AG09319 (cell line): ENCODE measurements at regions not wholly inside any gene's neighbourhood (a gene's known extent, or its start where the extent isn't known, plus 50 kb on each side); places are given as distances from the start of the nearest gene placed in this dataset.
"Not testable (repeated sequence)": the region's sequence is repeated elsewhere in the genome, so short reads cannot be mapped to it uniquely, and the experiment has no call there.

ENCODE experiments used
- DNase-seq: peaks from one replicate; pipeline ENCODE4 v3.0.0-alpha.2; 2010; ENCODE audit warnings: low read depth; ENCODE audit errors: extremely low read depth
- TF ChIP-seq, protein P1 (sequence below): IDR thresholded peaks from 2 replicates; pipeline ENCODE4 v1.5.1; 2011; ENCODE audit warnings: low read depth, mild to moderate bottlenecking, inconsistent platforms, low read length, moderate library complexity

DNA sequence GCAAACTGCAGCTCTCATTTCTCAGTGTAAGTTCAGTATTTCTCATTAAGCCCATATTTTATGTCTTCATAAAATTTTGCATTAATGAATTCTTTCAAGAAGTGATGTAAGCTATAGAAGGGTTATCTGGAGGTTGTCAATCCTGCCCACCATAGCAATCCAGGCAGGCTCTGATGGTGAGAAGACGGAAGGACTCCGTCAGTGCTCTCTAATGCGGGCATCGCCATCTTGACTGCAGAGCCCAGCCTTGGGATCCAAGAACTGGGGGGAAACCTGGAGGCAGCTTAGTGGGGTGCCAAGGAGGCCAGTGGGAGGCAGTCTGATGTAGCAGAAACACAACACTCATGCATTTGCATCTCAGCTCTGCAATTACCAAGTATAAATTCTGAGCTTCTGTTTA is 707.4 kb upstream of the NRP1 start:
- DNase-seq, result no peak
- TF ChIP-seq, protein P1, sequence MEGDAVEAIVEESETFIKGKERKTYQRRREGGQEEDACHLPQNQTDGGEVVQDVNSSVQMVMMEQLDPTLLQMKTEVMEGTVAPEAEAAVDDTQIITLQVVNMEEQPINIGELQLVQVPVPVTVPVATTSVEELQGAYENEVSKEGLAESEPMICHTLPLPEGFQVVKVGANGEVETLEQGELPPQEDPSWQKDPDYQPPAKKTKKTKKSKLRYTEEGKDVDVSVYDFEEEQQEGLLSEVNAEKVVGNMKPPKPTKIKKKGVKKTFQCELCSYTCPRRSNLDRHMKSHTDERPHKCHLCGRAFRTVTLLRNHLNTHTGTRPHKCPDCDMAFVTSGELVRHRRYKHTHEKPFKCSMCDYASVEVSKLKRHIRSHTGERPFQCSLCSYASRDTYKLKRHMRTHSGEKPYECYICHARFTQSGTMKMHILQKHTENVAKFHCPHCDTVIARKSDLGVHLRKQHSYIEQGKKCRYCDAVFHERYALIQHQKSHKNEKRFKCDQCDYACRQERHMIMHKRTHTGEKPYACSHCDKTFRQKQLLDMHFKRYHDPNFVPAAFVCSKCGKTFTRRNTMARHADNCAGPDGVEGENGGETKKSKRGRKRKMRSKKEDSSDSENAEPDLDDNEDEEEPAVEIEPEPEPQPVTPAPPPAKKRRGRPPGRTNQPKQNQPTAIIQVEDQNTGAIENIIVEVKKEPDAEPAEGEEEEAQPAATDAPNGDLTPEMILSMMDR, result no peak

DNA sequence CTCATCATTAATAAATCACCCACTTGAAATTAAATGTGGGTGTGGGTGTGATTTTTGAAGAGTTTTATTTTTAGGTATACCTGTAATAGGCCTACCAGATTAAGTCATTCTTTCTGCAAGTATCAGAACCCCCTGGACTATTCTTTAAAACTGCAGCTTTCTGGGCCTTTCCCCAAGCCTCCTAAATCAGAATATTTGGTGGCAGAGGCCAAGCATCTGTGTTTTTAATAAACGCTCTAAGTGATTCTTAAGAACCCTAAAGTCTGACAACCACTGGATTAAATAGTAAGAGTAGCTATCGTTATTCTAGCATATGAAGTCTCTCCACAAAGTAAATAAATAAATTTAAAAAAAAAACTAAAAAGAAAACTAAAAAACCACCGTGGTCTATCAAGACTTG is 703.0 kb upstream of the NRP1 start:
- no peak for DNase-seq
- TF ChIP-seq, protein P1, result no peak

DNA sequence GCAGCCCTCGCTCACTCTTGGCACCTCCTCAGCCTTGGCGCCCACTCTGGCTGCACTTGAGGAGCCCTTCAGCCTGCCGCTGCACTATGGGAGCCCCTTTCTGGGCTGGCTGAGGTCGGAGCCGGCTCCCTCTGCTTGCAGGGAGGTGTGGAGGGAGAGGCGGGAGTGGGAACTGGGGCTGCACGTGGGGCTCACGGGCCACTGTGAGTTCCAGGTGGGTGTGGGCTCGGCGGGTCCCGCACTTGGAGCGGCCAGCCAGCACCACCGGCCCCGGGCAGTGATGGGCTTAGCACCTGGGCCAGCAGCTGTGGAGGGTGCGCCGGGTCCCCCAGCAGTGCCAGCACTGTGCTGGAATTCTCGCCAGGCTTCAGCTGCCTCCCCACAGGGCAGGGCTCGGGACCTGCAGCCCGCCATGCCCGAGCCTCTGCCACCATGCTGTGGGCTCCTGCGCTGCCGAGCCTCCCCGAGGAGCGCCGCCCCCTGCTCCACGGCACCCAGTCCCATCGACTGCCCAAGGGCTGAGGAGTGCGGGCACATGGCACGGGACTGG is 700.8 kb upstream of the NRP1 start:
- DNase-seq, result not testable (repeated sequence)

DNA sequence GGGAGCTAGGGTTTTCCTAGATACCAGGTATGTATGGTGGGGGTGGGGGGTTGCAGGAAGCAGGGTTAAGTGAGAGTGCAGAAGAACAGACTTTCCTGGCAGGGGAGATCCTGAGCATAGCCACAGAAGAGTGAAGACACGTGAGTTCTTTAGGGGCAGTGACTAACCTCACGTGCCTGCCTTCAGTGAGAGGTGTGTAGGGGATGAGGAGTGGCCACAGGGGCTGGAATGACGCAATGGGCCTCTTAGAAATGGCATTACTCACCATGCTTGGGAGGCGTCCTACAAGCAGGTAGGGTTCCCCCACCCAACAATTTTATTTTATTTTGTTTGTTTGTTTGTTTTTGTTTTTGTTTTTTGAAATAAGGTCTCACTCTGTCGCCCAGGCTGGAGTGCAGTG is 698.6 kb upstream of the NRP1 start:
- TF ChIP-seq, protein P1, result no peak
- DNase-seq, result no peak

DNA sequence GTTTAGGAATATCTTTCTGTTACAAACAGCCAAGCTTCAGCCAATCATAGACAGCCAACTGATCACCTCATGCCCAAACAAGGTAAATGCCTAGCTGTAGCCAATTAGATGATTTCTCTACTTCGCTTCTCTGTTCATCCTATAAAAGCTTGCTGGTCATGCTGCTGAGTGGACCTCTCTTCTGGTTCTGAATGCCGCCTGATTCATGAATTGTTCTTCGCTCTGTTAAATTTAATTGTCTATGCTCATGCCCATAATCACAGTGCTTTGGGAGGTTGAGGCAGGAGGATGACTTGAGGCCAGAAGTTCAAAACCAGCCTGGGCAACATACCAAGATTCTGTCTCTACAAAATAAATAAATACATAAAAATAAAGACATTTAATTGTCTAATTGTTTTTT is 698.1 kb upstream of the NRP1 start:
- TF ChIP-seq, protein P1, result no peak
- no peak for DNase-seq

DNA sequence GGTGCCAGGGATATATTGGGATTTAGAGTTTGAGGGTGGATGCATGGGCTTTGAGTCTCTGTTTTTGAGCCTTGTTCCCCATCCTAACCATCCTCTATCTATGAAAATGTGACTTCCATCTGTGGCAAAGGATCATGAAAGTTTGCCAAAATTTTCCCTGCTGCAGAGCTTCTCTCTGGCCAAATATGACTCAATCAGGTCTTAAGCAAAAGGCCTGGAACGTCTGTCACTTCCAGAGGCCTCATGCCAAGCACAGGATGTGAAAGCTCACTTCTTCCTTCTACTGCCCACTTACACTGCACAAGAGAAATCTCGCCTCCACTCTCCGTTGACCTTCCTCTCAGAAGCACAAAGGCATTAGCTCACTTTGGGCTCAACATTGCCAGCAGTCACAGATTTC is 696.9 kb upstream of the NRP1 start:
- DNase-seq, result peak; percentile 63

DNA sequence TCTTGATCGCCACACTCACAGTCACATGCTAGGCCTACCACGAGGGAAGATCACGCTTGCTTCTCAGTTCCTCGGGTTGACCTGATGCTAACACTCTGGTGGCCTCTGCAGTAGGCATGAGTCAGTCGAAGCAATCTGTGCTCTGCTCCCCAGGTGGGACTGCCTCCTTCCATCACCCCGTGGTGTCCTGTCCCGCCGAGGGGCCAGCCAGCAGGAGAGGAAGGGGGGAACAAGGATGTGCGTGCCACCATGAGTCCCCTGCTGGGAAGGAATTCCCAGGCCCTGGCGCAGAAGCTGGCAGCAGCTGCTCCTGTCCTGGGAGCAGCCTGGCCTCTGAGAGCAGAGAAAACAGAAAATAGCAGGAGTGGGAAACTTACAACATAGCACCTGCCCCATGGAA is 695.0 kb upstream of the NRP1 start:
- DNase-seq, result no peak
- TF ChIP-seq, protein P1, result no peak

More for the DNA sequence above, 696.9 kb upstream of the NRP1 start:
- TF ChIP-seq, protein P1, result no peak

DNA sequence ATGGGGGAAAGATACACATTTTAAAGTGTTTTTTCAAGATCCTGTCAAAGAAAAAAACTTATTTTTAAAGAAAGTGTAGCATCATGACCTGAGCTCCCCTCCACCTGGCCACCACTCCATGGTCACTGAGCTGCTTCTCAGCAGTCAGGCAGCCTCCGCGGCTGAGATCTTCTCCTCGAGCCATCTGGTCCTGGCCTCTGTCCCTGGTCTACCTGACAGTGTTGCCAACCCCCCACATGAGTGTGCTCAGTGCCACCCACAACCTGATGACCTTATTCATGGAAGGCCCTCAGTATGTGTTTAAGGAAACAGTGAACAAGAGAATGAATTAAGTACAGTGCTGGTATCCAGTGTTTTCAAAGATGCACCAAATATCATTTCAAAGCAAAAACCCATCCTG is 694.5 kb upstream of the NRP1 start:
- TF ChIP-seq, protein P1, result no peak
- DNase-seq, result no peak
